BLaER1 treated with 17β-estradiol and CSF1 and Interleukin-3, amounts not matched to agents 10 nM and 100 nM (cell line): ENCODE measurements at regions not wholly inside any gene's neighbourhood (a gene's known extent, or its start where the extent isn't known, plus 50 kb on each side); places are given as distances from the start of the nearest gene placed in this dataset.

Experiments
- H3K27ac ChIP-seq, 11 experiments: shearing (Covaris generic); formaldehyde crosslinking; 2 replicates each; pipeline ENCODE4 v1.8.1; 2022
- H3K27me3 ChIP-seq, 11 experiments: shearing (Covaris generic); formaldehyde crosslinking; 2 replicates each; pipeline ENCODE4 v1.8.1; 2022
- H3K36me3 ChIP-seq, 11 experiments: shearing (Covaris generic); formaldehyde crosslinking; 2 replicates each; pipeline ENCODE4 v1.8.1; 2022
- H3K4me1 ChIP-seq, 10 experiments: shearing (Covaris generic); formaldehyde crosslinking; 2 replicates each; pipeline ENCODE4 v1.8.1; 2022
- H3K4me2 ChIP-seq, 11 experiments: shearing (Covaris generic); formaldehyde crosslinking; 2 replicates each; pipeline ENCODE4 v1.8.1; 2022
- H3K4me3 ChIP-seq, 10 experiments: shearing (Covaris generic); formaldehyde crosslinking; 2 replicates each; pipeline ENCODE4 v1.8.1; 2022
- H3K9ac ChIP-seq, 11 experiments: shearing (Covaris generic); formaldehyde crosslinking; 2 replicates each; pipeline ENCODE4 v1.8.1; 2022
- H3K9me3 ChIP-seq, 11 experiments: shearing (Covaris generic); formaldehyde crosslinking; replicated peaks in 1 of 11; 2 replicates each; pipeline ENCODE4 v1.8.1; 2022
- H4K20me1 ChIP-seq, 11 experiments: shearing (Covaris generic); formaldehyde crosslinking; 2 replicates each; pipeline ENCODE4 v1.8.1; 2022
- Cebpa-rat ChIP-seq, 11 experiments: shearing (Covaris generic); IDR thresholded peaks; 2 replicates each; pipeline ENCODE4 v1.8.1; 2022

- Histone ChIP-seq H4K20me1 (no peaks in the 10 kb centered on the region), H3K4me1 (peaks cover 5 to 18% (median 13%) of the 10 kb centered on the region in 10 experiments; a peak in 16 of 20 replicates), H3K27me3 (no peaks in the 10 kb centered on the region), H3K27ac (no peak overlapping the region), H3K4me3 (no peak overlapping the region), H3K9me3 (no peaks in the 10 kb centered on the region), H3K4me2 (peak overlapping the region in 9 of 11 experiments; percentile 4 to 78 (median 67); a peak in 17 of 22 replicates), H3K36me3 (no peaks in the 10 kb centered on the region), H3K9ac (no peak overlapping the region)
- TF ChIP-seq Cebpa-rat (IDR thresholded peaks at IDR 0.05): no peak
These were observed 64.8 kb upstream of the SPON1 start for GRCh38 chr11:13897646-13898276.

DNA sequence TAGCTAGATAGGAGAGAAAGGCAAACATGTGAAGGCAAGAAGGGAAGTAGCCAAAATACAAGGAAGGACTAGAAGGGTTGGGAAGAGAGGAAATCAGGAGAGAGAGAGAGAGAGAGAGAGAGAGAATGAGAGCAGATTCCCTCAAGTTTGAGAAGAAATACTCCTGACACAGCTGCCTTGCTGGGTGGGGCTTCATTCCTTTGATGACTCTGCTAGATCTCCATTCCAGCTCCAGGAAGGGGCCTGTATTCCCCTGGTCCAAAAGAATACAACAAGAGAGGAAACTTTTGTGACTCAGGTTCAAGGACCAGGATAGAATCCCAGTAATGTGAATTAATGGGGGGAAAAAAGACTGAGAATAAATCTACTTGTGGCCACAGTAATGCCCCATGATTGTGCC lies 62.9 kb upstream of the SPON1 start:
- Histone ChIP-seq H3K36me3 (no peaks in the 10 kb centered on the region), H3K4me3 (no peak overlapping the region), H3K9me3 (no peaks in the 10 kb centered on the region), H4K20me1 (no peaks in the 10 kb centered on the region), H3K4me1 (peaks cover 5 to 18% (median 13%) of the 10 kb centered on the region in 10 experiments; a peak in 16 of 20 replicates), H3K4me2 (peak overlapping the region in 2 of 11 experiments; percentile 34 to 48; a peak in 3 of 22 replicates), H3K9ac (no peak overlapping the region), H3K27ac (no peak overlapping the region), H3K27me3 (no peaks in the 10 kb centered on the region)
- TF ChIP-seq Cebpa-rat (IDR thresholded peaks at IDR 0.05): no peak

- H3K27ac ChIP-seq: no peak overlapping the region
- TF ChIP-seq Cebpa-rat (IDR thresholded peaks at IDR 0.05): no peak
These were observed 60.0 kb upstream of the SPON1 start for GRCh38 chr11:13902523-13902922.

DNA sequence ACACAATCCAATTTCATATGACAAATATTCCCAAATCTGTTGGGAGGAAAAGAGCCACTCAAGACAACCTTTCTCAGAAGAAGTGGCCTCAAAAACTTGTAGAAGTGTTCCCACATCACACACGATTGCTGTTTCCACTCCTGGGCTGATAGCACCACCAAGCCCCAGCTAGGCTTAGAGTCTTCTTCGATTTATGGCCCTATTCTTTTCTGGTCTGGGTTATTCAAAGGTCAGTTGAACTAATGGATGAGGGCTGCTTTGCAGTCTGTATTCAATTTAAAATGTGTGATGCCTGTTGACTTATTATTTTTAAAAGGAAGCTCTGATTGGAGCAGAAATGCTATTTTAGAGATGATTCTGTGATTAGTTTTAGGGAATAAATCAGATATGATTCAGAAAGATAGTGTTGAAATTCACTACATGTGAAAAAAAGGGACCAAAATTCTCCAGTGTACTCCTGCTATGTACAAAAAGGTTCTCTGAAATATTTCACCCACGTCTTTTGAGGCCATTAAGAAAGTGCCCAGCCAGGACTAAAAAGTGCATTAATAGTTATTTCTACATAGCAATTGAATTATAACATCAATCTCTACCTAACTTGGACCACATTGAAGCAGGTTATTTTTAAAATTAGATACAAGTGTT lies 57.3 kb upstream of the SPON1 start:
- Histone ChIP-seq H3K9me3 (peaks cover 9 to 31% (median 21%) of the 10 kb centered on the region in 11 experiments; a peak in 17 of 22 replicates), H3K36me3 (no peaks in the 10 kb centered on the region), H3K27me3 (no peaks in the 10 kb centered on the region), H3K9ac (no peak overlapping the region), H4K20me1 (no peaks in the 10 kb centered on the region), H3K4me3 (no peak overlapping the region), H3K27ac (no peak overlapping the region), H3K4me2 (no peak overlapping the region), H3K4me1 (peaks cover 0 to 11% (median 0%) of the 10 kb centered on the region in 10 experiments; a peak in 3 of 20 replicates)
- TF ChIP-seq Cebpa-rat (IDR thresholded peaks at IDR 0.05): no peak

More at GRCh38 chr11:13902523-13902922, 60.0 kb upstream of the SPON1 start:
- Histone ChIP-seq H3K9me3 (peaks cover 7 to 17% (median 14%) of the 10 kb centered on the region in 11 experiments; a peak in 17 of 22 replicates), H3K9ac (no peak overlapping the region), H4K20me1 (no peaks in the 10 kb centered on the region), H3K4me1 (peaks cover 7 to 15% (median 7%) of the 10 kb centered on the region in 10 experiments; a peak in 17 of 20 replicates), H3K36me3 (no peaks in the 10 kb centered on the region), H3K27me3 (no peaks in the 10 kb centered on the region), H3K4me3 (no peak overlapping the region), H3K4me2 (no peak overlapping the region)

GRCh38 chr11:13907678-13908077 lies 54.8 kb upstream of the SPON1 start:
- no peaks in the 10 kb centered on the region for H3K36me3 ChIP-seq
- no peaks in the 10 kb centered on the region for H3K27me3 ChIP-seq
- H3K27ac ChIP-seq: no peak overlapping the region
- peaks cover 9 to 39% (median 21%) of the 10 kb centered on the region in 11 experiments; a peak in 18 of 22 replicates for H3K9me3 ChIP-seq
- peak overlapping the region in 3 of 11 experiments; percentile 35 to 38 (median 36); a peak in 4 of 22 replicates for H3K4me2 ChIP-seq
- no peak overlapping the region for H3K9ac ChIP-seq
- no peaks in the 10 kb centered on the region for H4K20me1 ChIP-seq
- no peak for TF ChIP-seq Cebpa-rat (IDR thresholded peaks at IDR 0.05)
- H3K4me3 ChIP-seq: no peak overlapping the region
- H3K4me1 ChIP-seq: peaks cover 0 to 11% (median 0%) of the 10 kb centered on the region in 10 experiments; a peak in 3 of 20 replicates

- no peak overlapping the region for H3K27ac ChIP-seq
- no peaks in the 10 kb centered on the region for H3K36me3 ChIP-seq
- H4K20me1 ChIP-seq: no peaks in the 10 kb centered on the region
- H3K27me3 ChIP-seq: no peaks in the 10 kb centered on the region
- no peak overlapping the region for H3K9ac ChIP-seq
- H3K4me2 ChIP-seq: no peak overlapping the region
- no peak overlapping the region for H3K4me3 ChIP-seq
- H3K9me3 ChIP-seq: peaks cover 9 to 39% (median 21%) of the 10 kb centered on the region in 11 experiments; a peak in 18 of 22 replicates
- H3K4me1 ChIP-seq: peaks cover 0 to 11% (median 0%) of the 10 kb centered on the region in 10 experiments; a peak in 3 of 20 replicates
- TF ChIP-seq Cebpa-rat (IDR thresholded peaks at IDR 0.05): no peak
These were observed 54.0 kb upstream of the SPON1 start for GRCh38 chr11:13908535-13908934.
